Muscle of back (tissue), 3 donors: ENCODE measurements at regions not wholly inside any gene's neighbourhood (a gene's known extent, or its start where the extent isn't known, plus 50 kb on each side); places are given as distances from the start of the nearest gene placed in this dataset.

Source experiments
- DNase-seq, 3 donors: peaks; one replicate each; pipeline versions ENCODE4 v3.0.0 to v3.0.0-alpha.2; 2013

- DNase-seq = no peak
Measured at GRCh38 chr18:38353149-38353548, 787.6 kb upstream of the CELF4 start.

- no peak for DNase-seq
Measured at GRCh38 chr18:38350141-38350540, 784.5 kb upstream of the CELF4 start.

- DNase-seq = no peak
Measured at GRCh38 chr18:38330573-38330972, 765.0 kb upstream of the CELF4 start.

GRCh38 chr18:38329145-38329544, 763.5 kb upstream of the CELF4 start:
- no peak for DNase-seq

GRCh38 chr18:38322206-38322605, 756.6 kb upstream of the CELF4 start:
- DNase-seq = no peak

- DNase-seq = no peak
Measured at GRCh38 chr18:38321262-38321661, 755.7 kb upstream of the CELF4 start.

GRCh38 chr18:38318416-38318815, 752.8 kb upstream of the CELF4 start:
- DNase-seq = no peak

GRCh38 chr18:38313831-38314230, 748.2 kb upstream of the CELF4 start:
- no peak for DNase-seq

GRCh38 chr18:38312532-38312931, 746.9 kb upstream of the CELF4 start:
- DNase-seq = no peak

GRCh38 chr18:38310936-38311335, 745.3 kb upstream of the CELF4 start:
- no peak for DNase-seq

- no peak for DNase-seq
Measured at GRCh38 chr18:38307914-38308313, 742.3 kb upstream of the CELF4 start.

GRCh38 chr18:38305961-38306360, 740.4 kb upstream of the CELF4 start:
- DNase-seq = no peak

- no peak for DNase-seq
Measured at GRCh38 chr18:38301621-38302020, 736.0 kb upstream of the CELF4 start.

GRCh38 chr18:38297910-38298309, 732.3 kb upstream of the CELF4 start:
- DNase-seq = no peak

GRCh38 chr18:38290229-38290628, 724.6 kb upstream of the CELF4 start:
- no peak for DNase-seq

GRCh38 chr18:38284972-38285371, 719.4 kb upstream of the CELF4 start:
- DNase-seq = peak in 1 of 3 donors; percentile 0

GRCh38 chr18:38263066-38263465, 697.5 kb upstream of the CELF4 start:
- no peak for DNase-seq

GRCh38 chr18:38262661-38263060, 697.1 kb upstream of the CELF4 start:
- DNase-seq = no peak

GRCh38 chr18:38257661-38258060, 692.1 kb upstream of the CELF4 start:
- no peak for DNase-seq

GRCh38 chr18:38256366-38256765, 690.8 kb upstream of the CELF4 start:
- DNase-seq = no peak

GRCh38 chr18:38250971-38251370, 685.4 kb upstream of the CELF4 start:
- DNase-seq = no peak

GRCh38 chr18:38244480-38244879, 678.9 kb upstream of the CELF4 start:
- DNase-seq = no peak

- no peak for DNase-seq
Measured at GRCh38 chr18:38243291-38243690, 677.7 kb upstream of the CELF4 start.

GRCh38 chr18:38241736-38242135, 676.1 kb upstream of the CELF4 start:
- peak in 1 of 3 donors; percentile 1 for DNase-seq

- DNase-seq = no peak
Measured at GRCh38 chr18:38241216-38241615, 675.6 kb upstream of the CELF4 start.
